ENCODE measurements at regions not wholly inside any gene's neighbourhood (a gene's known extent, or its start where the extent isn't known, plus 50 kb on each side); places are given as distances from the start of the nearest gene placed in this dataset.

DNA sequence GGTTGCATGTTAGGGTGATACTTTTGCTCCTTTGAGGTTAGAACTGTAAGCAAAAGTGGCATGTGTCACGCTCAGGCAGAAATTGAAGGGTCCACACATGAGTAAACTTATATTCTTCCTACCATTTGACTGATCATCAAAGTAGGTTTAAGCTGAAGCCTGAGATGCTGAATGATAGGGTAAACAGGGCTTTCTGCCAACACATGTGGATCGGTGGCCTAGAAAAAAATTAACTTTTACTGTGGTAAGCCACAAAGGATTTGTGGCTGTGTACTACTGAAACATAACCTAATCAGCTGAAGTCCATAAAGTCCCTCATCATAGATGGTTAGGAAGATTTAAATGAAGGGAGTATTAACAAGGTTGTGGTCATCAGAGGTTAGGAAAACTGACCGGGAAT is 1070.1 kb downstream of the STPG2 start:
- no peak for TF ChIP-seq POLR2AphosphoS5 (IDR thresholded peaks at IDR 0.05; ENCODE audit: low read depth, low read length)
- no peak for TF ChIP-seq TAF1 (IDR thresholded peaks at IDR 0.05; ENCODE audit: borderline replicate concordance, low read depth, low read length)
